ENCODE measurements at regions not wholly inside any gene's neighbourhood (a gene's known extent, or its start where the extent isn't known, plus 50 kb on each side); places are given as distances from the start of the nearest gene placed in this dataset.
"Not testable (repeated sequence)": the region's sequence is repeated elsewhere in the genome, so short reads cannot be mapped to it uniquely, and the experiment has no call there.

- DNase-seq: no peak
These were observed 952.5 kb upstream of the ATXN7L3B start for GRCh38 chr12:73585136-73585535.

GRCh38 chr12:73589220-73589619, 948.4 kb upstream of the ATXN7L3B start:
- DNase-seq: no peak

GRCh38 chr12:73598626-73599025, 939.0 kb upstream of the ATXN7L3B start:
- no peak for DNase-seq

GRCh38 chr12:73599268-73599667, 938.4 kb upstream of the ATXN7L3B start:
- DNase-seq: no peak

GRCh38 chr12:73605925-73606324, 931.7 kb upstream of the ATXN7L3B start:
- DNase-seq: not testable (repeated sequence)

- DNase-seq: no peak
These were observed 925.1 kb upstream of the ATXN7L3B start for GRCh38 chr12:73612551-73612950.

- DNase-seq: no peak
These were observed 914.2 kb upstream of the ATXN7L3B start for GRCh38 chr12:73623421-73623820.

- DNase-seq: no peak
These were observed 912.4 kb upstream of the ATXN7L3B start for GRCh38 chr12:73625226-73625625.

- no peak for DNase-seq
These were observed 908.5 kb upstream of the ATXN7L3B start for GRCh38 chr12:73629171-73629570.

- no peak for DNase-seq
These were observed 907.5 kb upstream of the ATXN7L3B start for GRCh38 chr12:73629893-73630831.

GRCh38 chr12:73632191-73632590, 905.4 kb upstream of the ATXN7L3B start:
- no peak for DNase-seq

- DNase-seq: no peak
These were observed 905.0 kb upstream of the ATXN7L3B start for GRCh38 chr12:73632661-73633060.

GRCh38 chr12:73639397-73639796, 898.2 kb upstream of the ATXN7L3B start:
- DNase-seq: not testable (repeated sequence)

GRCh38 chr12:73656375-73656774, 881.3 kb upstream of the ATXN7L3B start:
- DNase-seq: no peak

- DNase-seq: no peak
These were observed 877.8 kb upstream of the ATXN7L3B start for GRCh38 chr12:73659802-73660201.

GRCh38 chr12:73665193-73665592, 872.4 kb upstream of the ATXN7L3B start:
- DNase-seq: no peak

GRCh38 chr12:73671550-73671949, 866.1 kb upstream of the ATXN7L3B start:
- DNase-seq: not testable (repeated sequence)

- no peak for DNase-seq
These were observed 859.9 kb upstream of the ATXN7L3B start for GRCh38 chr12:73677520-73678291.

GRCh38 chr12:73678335-73678734, 859.3 kb upstream of the ATXN7L3B start:
- no peak for DNase-seq

GRCh38 chr12:73699318-73699717, 838.3 kb upstream of the ATXN7L3B start:
- no peak for DNase-seq

GRCh38 chr12:73714655-73715054, 823.0 kb upstream of the ATXN7L3B start:
- DNase-seq: no peak

GRCh38 chr12:73716143-73716542, 821.5 kb upstream of the ATXN7L3B start:
- not testable (repeated sequence) for DNase-seq

- DNase-seq: no peak
These were observed 818.4 kb upstream of the ATXN7L3B start for GRCh38 chr12:73719223-73719622.

- no peak for DNase-seq
These were observed 810.8 kb upstream of the ATXN7L3B start for GRCh38 chr12:73726881-73727280.

Measured in NCI-H1092 treated with DMSO at 0.1 percent for 48 hours (cell line).